ENCODE measurements at regions not wholly inside any gene's neighbourhood (a gene's known extent, or its start where the extent isn't known, plus 50 kb on each side); places are given as distances from the start of the nearest gene placed in this dataset.
A peak's percentile ranks its signal among the peaks of the same experiment; 100 is the strongest.

GRCh38 chr17:70230850-70231640 lies 61.7 kb downstream of the KCNJ2 start:
- no peak for FAIRE-seq

- no peak for FAIRE-seq
Measured at GRCh38 chr17:70232466-70232865, 63.1 kb downstream of the KCNJ2 start.

- no peak for FAIRE-seq
Measured at GRCh38 chr17:70235252-70235651, 65.9 kb downstream of the KCNJ2 start.

- FAIRE-seq: no peak
Measured at GRCh38 chr17:70238228-70238627, 68.9 kb downstream of the KCNJ2 start.

- no peak for FAIRE-seq
Measured at GRCh38 chr17:70238646-70239045, 69.3 kb downstream of the KCNJ2 start.

- FAIRE-seq: no peak
Measured at GRCh38 chr17:70239391-70239826, 70.1 kb downstream of the KCNJ2 start.

- no peak for FAIRE-seq
Measured at GRCh38 chr17:70241071-70241470, 71.7 kb downstream of the KCNJ2 start.

GRCh38 chr17:70242781-70243437 lies 73.6 kb downstream of the KCNJ2 start:
- FAIRE-seq: peak; percentile 21

GRCh38 chr17:70251706-70252105 lies 82.4 kb downstream of the KCNJ2 start:
- no peak for FAIRE-seq

- no peak for FAIRE-seq
Measured at GRCh38 chr17:70254735-70255460, 85.6 kb downstream of the KCNJ2 start.

- FAIRE-seq: no peak
Measured at GRCh38 chr17:70256751-70257150, 87.4 kb downstream of the KCNJ2 start.

- FAIRE-seq: peak; percentile 91
Measured at GRCh38 chr17:70258465-70258864, 89.1 kb downstream of the KCNJ2 start.

- peak; percentile 55 for FAIRE-seq
Measured at GRCh38 chr17:70259400-70259799, 90.1 kb downstream of the KCNJ2 start.

- FAIRE-seq: no peak
Measured at GRCh38 chr17:70261170-70261569, 91.8 kb downstream of the KCNJ2 start.

- FAIRE-seq: no peak
Measured at GRCh38 chr17:70265471-70265870, 96.1 kb downstream of the KCNJ2 start.

- FAIRE-seq: no peak
Measured at GRCh38 chr17:70266394-70266793, 97.1 kb downstream of the KCNJ2 start.

- FAIRE-seq: no peak
Measured at GRCh38 chr17:70268383-70268782, 99.1 kb downstream of the KCNJ2 start.

- no peak for FAIRE-seq
Measured at GRCh38 chr17:70270554-70270953, 101.2 kb downstream of the KCNJ2 start.

- no peak for FAIRE-seq
Measured at GRCh38 chr17:70271200-70271599, 101.9 kb downstream of the KCNJ2 start.

- FAIRE-seq: no peak
Measured at GRCh38 chr17:70271672-70272071, 102.3 kb downstream of the KCNJ2 start.

GRCh38 chr17:70274255-70274654 lies 104.9 kb downstream of the KCNJ2 start:
- no peak for FAIRE-seq

GRCh38 chr17:70276906-70277305 lies 107.6 kb downstream of the KCNJ2 start:
- no peak for FAIRE-seq

- FAIRE-seq: no peak
Measured at GRCh38 chr17:70278844-70279462, 109.6 kb downstream of the KCNJ2 start.
